Jurkat, Clone E6-1 (cell line): ENCODE measurements at regions not wholly inside any gene's neighbourhood (a gene's known extent, or its start where the extent isn't known, plus 50 kb on each side); places are given as distances from the start of the nearest gene placed in this dataset.

Experiments
- DNase-seq: peaks from one replicate; pipeline ENCODE4 v3.0.0-alpha.2; 2011; ENCODE audit warnings: low read depth, low spot score
- H3K4me3 ChIP-seq: 2 replicates; pipeline ENCODE4 v1.5.1; 2011; ENCODE audit warnings: mild to moderate bottlenecking, low read length, control low read depth, moderate library complexity

- H3K4me3 ChIP-seq, result no peak overlapping the region
- DNase-seq, result no peak
Observed at GRCh38 chr12:89857652-89858274, 149.1 kb upstream of the ATP2B1 start.

GRCh38 chr12:89856431-89856830 lies 147.8 kb upstream of the ATP2B1 start:
- no peak overlapping the region for H3K4me3 ChIP-seq
- DNase-seq, result peak; percentile 46

DNA sequence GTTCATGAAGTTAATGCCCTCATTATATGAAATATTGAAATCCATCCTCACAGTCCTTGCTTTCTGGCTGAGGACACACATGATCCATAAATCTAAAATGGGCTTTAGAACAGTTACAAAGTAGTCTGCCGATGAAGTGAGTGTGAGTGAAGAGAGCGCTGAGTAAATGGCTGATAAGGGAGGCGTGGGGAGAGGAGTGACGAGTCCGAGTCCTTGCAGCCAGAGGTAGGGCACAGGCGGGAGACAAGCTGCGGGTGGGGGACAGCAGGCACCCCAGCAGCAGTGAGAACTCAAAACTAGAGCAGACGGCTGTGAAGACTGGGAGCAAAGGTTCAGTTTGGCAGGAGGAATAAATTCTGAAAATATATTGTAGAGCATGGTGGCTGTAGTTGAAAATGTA lies 140.1 kb upstream of the ATP2B1 start:
- no peak overlapping the region for H3K4me3 ChIP-seq
- no peak for DNase-seq

- no peak for DNase-seq
- no peak overlapping the region for H3K4me3 ChIP-seq
Observed at GRCh38 chr12:89846473-89847055, 137.9 kb upstream of the ATP2B1 start.

GRCh38 chr12:89845767-89846166 lies 137.1 kb upstream of the ATP2B1 start:
- DNase-seq, result no peak
- H3K4me3 ChIP-seq, result no peak overlapping the region

- H3K4me3 ChIP-seq, result no peak overlapping the region
- DNase-seq, result no peak
Observed at GRCh38 chr12:89845366-89845765, 136.7 kb upstream of the ATP2B1 start.

- no peak for DNase-seq
- no peak overlapping the region for H3K4me3 ChIP-seq
Observed at GRCh38 chr12:89844539-89844938, 135.9 kb upstream of the ATP2B1 start.

DNA sequence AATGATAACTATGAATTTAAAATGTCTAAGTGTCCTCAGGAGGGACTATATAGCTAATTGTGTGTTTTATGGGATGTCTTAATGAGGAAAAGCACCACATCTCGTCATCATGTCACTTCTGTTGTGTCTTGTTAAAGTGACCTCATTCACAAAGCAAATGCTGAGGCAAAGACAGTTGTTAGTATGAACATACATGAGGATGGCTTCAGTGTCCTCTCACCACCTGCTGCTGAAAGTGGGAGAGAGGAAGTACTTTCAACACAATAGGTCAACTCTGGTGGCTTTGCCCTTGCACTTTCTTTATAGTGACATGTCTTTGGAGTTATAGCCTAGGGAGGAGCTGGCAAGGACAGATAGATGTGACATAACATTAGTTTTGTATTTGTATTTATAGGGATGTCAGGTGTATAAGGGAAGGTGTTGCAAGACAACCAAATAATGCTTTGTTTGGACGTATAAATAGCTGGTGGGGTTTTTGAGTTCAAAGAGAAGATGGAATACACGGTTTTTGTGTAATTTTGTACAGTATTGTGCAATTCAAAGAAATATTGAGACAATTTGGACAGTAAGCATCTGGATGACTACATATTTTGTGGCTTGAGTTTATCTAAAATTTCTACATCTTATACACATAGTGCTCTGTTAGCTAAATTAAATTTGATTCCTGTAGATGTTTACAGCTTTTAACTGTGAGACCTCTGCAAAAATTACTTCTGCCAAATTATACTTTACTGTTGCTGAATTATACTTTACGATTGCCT lies 131.7 kb upstream of the ATP2B1 start:
- no peak overlapping the region for H3K4me3 ChIP-seq
- no peak for DNase-seq

DNA sequence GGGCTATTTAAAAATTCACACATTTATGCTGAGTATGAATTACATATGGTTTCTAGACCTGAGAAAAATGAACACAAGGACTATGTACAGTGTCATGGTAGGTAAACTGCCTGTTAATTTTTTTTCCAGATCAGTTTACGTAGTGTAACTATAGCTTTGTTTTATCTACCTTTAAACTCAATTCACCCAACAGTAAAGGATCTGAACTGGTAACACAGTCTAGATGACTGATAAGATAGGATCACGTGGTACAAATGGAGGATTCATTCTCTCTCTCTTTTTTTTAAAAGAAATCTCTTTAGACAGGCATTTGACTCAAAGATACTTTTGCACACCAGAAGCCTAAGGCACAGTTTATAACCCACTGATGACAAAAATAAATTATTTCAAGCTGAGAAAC lies 130.8 kb upstream of the ATP2B1 start:
- DNase-seq, result no peak
- H3K4me3 ChIP-seq, result no peak overlapping the region

GRCh38 chr12:89838833-89839232 lies 130.2 kb upstream of the ATP2B1 start:
- no peak overlapping the region for H3K4me3 ChIP-seq
- DNase-seq, result no peak

GRCh38 chr12:89836026-89836425 lies 127.4 kb upstream of the ATP2B1 start:
- no peak for DNase-seq
- no peak overlapping the region for H3K4me3 ChIP-seq

- no peak for DNase-seq
Observed at GRCh38 chr12:89834676-89835075, 126.0 kb upstream of the ATP2B1 start.

DNA sequence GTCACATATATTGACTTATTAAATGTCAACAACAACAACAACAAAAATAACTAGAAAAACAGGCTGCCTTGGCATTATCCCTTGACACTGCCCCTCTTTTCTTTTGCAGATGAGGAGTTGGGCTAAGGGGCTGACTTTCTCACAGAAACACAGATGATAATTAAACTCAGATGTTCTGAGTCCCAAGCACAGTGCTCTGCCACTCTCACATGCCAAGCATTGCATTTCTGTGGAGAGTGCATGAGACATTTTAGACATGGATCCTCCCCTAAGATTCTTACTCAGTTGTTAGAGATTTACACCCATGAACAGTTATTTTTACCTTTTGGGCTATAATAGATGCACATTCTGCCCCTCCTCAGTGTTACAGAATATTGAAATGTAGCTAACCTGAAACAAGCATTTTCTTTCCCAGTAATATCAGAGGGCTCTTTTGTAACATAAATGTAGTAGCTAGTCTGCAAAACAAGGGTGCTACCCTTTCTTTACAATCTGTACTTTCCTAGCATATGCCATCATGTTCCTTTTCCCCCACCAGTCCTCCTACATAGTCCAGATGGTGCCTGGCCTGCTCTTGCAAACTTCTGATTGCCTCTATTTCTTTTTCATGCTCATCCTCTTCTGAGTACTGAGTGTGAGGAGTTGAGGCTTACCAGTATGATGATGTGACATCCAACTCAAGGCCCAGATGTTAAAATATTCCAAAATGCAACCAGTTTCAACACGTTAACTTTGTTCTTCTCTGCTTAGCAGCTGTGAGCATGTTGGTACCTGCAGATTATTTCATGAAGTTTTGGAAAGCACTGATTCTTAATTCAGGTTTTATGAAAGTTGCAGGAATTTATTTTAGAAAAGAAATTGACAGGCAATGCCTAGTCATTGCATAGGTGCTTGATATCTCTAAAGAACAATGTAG lies 125.0 kb upstream of the ATP2B1 start:
- no peak for DNase-seq
- H3K4me3 ChIP-seq, result no peak overlapping the region

More at GRCh38 chr12:89834676-89835075, 126.0 kb upstream of the ATP2B1 start:
- H3K4me3 ChIP-seq, result no peak overlapping the region

DNA sequence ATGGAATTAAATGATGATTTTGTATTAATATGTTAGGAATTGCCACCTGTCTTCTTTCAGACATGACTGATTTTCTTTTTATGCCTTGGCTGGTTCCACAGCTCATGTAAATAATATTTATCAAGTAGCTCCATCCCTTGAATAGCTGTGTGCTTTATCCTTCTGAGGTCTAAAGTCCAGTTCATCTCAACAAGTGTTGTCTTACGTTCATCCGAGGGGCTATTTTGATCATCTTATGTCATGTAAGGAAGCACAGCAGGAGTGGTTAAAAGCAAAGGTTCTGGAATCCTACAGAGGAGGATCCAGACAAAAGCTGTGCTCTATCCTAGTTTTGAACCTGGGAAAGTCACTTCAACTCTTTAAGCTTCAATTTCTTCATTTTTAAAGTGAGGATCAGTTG lies 123.7 kb upstream of the ATP2B1 start:
- no peak overlapping the region for H3K4me3 ChIP-seq
- no peak for DNase-seq

- no peak for DNase-seq
- H3K4me3 ChIP-seq, result no peak overlapping the region
Observed at GRCh38 chr12:89831310-89832095, 122.9 kb upstream of the ATP2B1 start.

DNA sequence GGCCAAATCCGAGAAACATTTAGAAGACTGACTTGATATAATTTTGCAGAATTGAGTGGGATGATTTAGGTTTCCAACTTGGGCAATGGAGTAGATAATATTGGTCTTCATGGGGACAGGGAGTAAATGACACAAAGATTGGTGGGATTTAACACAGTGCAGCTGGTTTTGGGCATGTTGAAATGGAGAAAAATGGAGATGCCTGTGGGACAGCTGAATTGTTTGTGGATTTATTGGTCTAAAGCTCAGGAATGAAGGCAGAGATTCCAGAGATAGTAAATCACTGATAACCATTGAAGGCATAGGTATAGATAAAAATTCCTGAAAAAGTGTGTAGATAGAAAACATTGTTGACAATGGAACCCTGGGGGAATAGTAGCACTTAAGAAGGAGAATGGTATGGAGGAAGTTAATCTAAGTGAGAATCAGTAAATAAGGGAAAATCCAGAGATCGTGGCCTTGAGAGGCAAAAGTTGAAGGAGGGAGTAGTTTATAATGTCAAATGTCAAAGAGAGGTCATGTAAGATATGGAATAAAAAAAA lies 120.9 kb upstream of the ATP2B1 start:
- no peak overlapping the region for H3K4me3 ChIP-seq
- no peak for DNase-seq

DNA sequence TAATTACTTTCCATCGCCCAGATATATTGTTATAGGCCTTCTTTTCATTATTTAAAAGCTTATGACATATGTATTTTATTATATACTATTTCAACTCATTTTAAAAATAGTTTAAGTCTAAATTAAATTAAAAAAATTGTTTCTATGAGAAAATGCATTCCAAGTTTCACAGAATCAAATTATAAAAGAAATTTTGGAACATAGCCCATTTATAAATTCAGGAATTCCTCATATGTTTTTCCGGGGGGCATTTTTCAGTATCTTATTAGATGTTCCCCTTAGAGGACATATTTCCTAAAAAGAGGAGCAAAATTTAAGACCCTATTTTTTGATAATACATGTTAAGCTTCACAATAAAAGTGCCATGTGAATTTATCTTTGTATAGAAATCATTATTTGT lies 119.9 kb upstream of the ATP2B1 start:
- no peak for DNase-seq
- H3K4me3 ChIP-seq, result no peak overlapping the region

DNA sequence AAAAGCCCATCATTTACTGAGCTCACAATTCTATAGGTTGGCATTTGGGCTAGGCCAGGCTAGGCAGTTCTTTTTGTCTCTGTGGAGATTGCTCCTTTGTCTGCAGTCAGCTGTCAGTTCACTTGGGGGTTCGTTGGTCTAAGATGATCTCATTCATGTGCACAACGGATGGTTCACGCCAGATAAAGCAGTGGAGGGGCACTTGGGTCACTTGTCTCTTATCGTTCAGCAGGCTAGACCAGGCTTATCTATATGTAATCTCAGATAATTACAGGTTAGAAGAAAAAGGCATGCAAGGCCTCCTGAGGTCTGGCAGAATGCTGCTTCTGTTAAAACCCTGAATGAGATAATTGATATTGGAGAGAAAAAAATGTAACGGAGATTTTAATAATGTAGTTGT lies 119.0 kb upstream of the ATP2B1 start:
- no peak for DNase-seq
- no peak overlapping the region for H3K4me3 ChIP-seq

DNA sequence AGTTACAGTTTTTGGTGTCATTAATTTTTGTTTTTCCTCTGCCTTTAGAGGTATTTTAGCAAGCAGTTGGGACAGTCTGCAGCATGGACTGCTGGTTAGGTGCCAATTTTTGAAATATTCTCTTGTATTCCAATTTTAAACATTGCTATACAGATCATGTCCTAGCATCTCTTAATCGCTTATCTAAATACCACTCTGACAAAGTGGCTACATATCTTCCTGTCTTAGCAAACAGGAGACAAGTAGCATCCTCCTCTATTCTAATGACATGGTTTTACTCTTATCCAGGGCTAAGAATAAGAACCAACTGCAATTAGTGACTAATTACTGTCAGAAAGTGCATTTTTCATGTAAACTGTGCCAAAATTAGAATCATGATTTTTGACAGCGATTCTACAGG lies 117.8 kb upstream of the ATP2B1 start:
- H3K4me3 ChIP-seq, result no peak overlapping the region
- no peak for DNase-seq
